B cell (primary cell): ENCODE measurements at regions not wholly inside any gene's neighbourhood (a gene's known extent, or its start where the extent isn't known, plus 50 kb on each side); places are given as distances from the start of the nearest gene placed in this dataset.

Experiments used
- CTCF ChIP-seq: fragments of 200-600 bp; IDR thresholded peaks from one replicate; pipeline ENCODE4 v1.8.0; 2022; ENCODE audit warnings: antibody characterized with exemption, mild to moderate bottlenecking
- EZH2 ChIP-seq: IDR thresholded peaks from 2 replicates; pipeline ENCODE4 v1.6.1; 2012; ENCODE audit warnings: borderline replicate concordance, low read depth, mild to moderate bottlenecking, moderate library complexity, low read length; ENCODE audit not compliant: insufficient read depth, poor library complexity, severe bottlenecking

- TF ChIP-seq CTCF (no peak), EZH2 (no peak)
Measured at GRCh38 chr16:87243478-87243877, 73.7 kb downstream of the C16orf95 start.
